M059J (cell line): ENCODE measurements at regions not wholly inside any gene's neighbourhood (a gene's known extent, or its start where the extent isn't known, plus 50 kb on each side); places are given as distances from the start of the nearest gene placed in this dataset.
"Not testable (repeated sequence)": the region's sequence is repeated elsewhere in the genome, so short reads cannot be mapped to it uniquely, and the experiment has no call there.

Experiments used
- DNase-seq: peaks from one replicate; pipeline ENCODE4 v3.0.0-alpha.2; 2012; ENCODE audit warnings: low read depth

DNA sequence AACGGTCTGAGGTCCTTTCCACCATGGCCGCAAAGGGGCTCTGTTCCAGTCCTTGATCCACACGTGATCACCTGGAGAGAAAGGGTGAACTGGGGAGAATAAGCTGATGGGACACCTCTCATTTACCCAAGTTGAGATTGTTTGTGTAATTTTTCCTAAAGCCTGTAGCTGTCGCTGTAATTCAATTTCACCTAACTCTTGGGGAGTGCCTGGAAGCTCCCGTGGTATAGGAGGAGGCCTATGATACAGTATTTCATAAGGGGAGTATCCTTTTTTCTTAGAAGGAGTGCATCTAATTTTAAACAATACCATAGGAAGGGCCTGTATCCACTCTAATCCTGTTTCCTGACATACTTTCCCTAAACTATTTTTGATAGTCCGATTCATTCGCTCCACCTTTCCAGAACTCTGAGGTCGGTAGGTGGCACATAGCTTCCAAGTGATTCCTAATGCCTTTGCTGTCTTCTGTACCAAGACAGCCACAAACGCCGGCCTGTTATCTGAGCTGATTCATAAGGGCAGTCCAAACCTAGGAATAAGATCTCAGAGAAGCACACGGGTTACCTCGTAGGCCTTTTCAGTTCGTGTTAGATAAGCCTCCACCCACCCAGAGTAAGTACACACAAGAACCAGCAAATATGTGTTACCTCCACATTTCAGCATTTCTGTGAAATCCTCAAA is 78.9 kb upstream of the VEPH1 start:
- DNase-seq = not testable (repeated sequence)

DNA sequence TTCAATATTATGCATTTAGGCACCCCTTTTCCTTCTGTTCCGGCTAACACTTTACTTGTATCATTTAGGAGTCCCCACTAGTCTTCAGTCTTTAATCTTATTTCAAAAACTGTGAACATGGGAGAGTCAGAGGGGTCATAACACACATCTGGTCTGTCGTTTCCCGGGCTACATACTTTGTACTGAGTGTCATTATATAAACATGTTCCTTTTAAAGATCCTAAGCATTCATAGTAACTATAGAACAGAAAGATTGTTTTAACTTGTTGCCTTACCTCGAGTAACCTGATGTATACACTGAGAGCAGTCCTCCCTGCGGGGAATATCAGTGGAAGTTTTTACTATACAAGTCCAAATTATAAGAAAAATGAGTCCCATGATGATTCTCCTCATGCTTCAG is 78.2 kb upstream of the VEPH1 start:
- DNase-seq = no peak

DNA sequence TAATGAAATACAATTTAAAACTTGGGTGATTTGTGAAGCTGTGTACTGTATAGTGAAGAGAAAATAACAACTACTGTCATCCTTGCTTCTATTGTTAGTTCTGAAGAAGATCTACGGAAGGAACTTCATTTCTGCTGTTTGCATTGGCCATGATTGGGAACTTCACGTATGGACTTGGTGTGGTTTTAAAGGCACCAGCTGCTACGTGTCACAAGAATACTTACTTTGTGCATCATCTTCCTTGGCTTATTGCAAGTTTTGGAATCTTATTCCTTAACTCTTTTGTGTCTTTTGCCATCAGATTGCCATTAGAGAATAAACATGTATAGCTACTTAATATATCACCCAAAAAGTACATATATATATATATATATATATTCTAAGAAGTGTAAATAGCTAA is 75.0 kb upstream of the VEPH1 start:
- DNase-seq = no peak

DNA sequence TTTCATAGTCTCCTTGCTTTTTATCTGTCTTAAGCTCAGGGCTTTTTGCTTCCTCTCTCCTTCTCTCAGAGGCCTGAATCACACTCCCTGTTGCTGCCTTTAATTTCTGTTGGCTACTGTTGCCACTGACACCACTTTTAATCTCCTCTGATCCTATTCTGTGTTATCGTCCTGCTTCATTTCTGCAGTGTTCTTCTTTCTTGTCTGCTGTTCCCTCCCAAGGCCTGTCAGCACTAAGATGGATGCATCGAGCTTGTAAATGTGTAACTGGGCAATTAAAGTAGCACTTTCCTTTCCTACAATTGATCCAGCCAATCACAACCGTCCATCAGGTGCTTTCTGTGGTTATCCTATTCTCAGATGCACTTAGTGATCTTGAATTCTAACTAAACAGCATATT is 71.3 kb upstream of the VEPH1 start:
- DNase-seq = peak; percentile 7

DNA sequence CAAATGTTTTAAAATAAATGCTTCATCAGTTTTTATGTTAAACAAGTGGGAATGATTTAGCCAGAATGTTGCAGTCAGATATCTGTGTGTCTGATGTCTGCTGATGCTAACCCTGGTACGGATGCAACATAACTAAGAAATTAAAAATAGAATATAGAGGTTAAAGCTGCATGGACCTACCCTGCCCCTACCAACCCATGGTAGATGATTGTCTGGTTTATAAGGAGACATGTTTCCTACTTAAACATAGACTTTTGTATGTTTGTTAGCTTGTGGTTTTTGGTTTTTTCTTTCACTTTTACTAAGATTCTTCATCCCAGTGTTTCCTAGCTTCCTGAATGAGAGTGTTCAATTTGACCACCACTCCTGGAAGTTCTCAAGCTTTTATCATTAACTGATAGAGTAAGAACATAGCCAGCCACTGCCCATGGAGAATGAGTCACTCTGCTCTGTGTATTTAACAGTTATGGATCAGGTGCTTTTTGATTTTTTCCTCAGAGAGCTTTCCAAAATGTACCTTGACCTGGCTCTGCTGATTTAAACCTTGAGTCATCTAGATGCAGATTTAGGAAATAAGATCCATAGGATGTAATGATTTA is 70.7 kb upstream of the VEPH1 start:
- DNase-seq = peak; percentile 68

- DNase-seq = peak; percentile 92
Measured at GRCh38 chr3:157573281-157573680, 70.1 kb upstream of the VEPH1 start.

DNA sequence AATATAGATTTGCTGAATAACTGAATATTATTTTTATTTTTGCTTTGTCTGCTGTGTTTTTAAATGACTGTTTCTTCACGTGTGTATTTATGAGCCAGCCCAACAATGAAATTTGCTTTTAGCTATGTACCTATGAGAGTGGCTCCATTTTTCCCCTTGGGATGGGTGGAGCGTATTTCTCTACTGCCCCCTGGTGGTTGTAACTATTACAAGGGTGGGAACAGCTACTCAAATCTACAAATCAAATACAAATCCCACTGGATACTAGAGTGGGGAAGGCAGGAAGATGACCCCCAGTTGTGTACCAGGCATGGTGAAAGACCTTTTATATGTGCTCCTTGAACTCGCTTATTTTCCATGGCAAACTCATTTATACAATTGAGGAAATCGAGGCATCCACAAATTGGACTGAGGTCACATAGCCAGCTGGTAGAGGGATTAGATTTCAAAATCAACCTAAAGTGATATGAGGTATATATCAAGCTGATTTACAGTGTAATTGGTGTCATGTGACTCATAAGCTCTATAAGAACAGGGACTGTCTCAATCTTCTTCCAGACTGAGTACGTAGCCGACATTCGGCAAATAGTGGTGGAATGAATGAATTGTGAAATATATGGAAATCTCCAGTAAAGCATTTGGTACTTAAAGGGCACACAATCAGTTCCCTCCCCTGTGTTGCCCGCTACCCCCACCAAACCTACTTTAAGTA is 69.5 kb upstream of the VEPH1 start:
- peak; percentile 69 for DNase-seq

DNA sequence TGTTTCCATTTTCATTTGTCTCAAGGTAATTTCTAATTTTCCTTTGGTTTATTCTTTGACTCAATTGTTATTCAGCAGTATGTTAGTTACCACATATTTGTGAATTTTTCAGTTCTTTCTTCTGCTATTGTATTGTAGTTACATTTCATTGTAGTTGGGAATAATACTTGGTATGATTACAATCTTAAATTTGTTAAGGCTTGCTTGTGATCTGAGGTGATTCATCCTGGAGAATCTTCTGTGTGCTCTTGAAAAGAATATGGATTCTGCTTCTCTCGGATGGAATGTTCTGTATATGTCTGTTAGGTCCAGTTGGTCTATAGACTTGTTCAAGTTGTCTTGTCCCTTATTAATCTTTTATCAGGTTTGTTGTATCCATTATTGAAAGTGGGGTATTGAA is 63.4 kb upstream of the VEPH1 start:
- DNase-seq = no peak

DNA sequence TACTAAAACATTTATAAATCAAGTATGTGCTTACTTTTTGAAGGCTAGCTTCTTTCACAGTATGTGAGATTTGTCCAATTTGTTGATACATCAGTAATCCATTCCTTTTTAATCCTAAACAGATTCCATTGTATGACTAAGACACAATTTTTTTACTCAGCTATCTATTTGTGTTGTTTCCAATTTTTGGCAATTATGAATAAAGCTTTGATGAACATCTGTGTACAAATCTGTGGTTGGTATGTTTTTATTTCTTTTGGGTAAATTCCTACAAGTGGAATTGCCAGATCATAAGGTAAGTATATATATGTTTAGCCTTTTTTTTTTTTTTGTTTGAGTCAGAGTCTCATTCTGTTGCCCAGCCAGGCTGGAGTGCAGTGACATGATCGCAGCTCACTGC is 56.2 kb upstream of the VEPH1 start:
- peak; percentile 7 for DNase-seq
